Transverse colon (tissue), 4 donors: ENCODE measurements at regions not wholly inside any gene's neighbourhood (a gene's known extent, or its start where the extent isn't known, plus 50 kb on each side); places are given as distances from the start of the nearest gene placed in this dataset.

Experiments
- DNase-seq: peaks from one replicate; pipeline ENCODE4 v3.0.0-alpha.2; 2019
- H3K27ac ChIP-seq, 4 donors: fragments of 200-600 bp; sonication (generic); 2 replicates each; pipeline ENCODE4 v1.5.1; 2016 to 2018; ENCODE audit warnings: inconsistent platforms in 4 of 4
- H3K27me3 ChIP-seq: fragments of 200-600 bp; sonication (generic); 2 replicates; pipeline ENCODE4 v1.5.1; 2017; ENCODE audit warnings: inconsistent platforms
- H3K36me3 ChIP-seq, 4 donors: fragments of 200-600 bp; sonication (generic); 2 replicates each; pipeline ENCODE4 v1.5.1; 2017 to 2019; ENCODE audit warnings: inconsistent platforms in 4 of 4
- H3K4me1 ChIP-seq, 4 donors: fragments of 200-600 bp; sonication (generic); 2 replicates each; pipeline ENCODE4 v1.5.1; 2017 to 2020; ENCODE audit warnings: inconsistent platforms in 4 of 4
- H3K4me3 ChIP-seq, 4 donors: fragments of 200-600 bp; sonication (generic); 1 replicate in 1 of 4; 2 replicates in 3 of 4; pipeline versions ENCODE4 v1.5.1 to v1.6.1; 2017 to 2019; ENCODE audit warnings: inconsistent platforms in 4 of 4
- H3K9me3 ChIP-seq, 2 donors: fragments of 200-600 bp; sonication (generic); 2 replicates each; pipeline ENCODE4 v1.5.1; 2017 to 2019; ENCODE audit warnings: inconsistent platforms in 2 of 2
- CTCF ChIP-seq, 5 experiments: fragments of 200-600 bp in 3 of 5; fragments of 450-650 bp in 2 of 5; sonication (generic) in 3 of 5; IDR thresholded peaks; 1 replicate in 2 of 5; 2 replicates in 3 of 5; pipeline ENCODE4 v1.5.1; 2016 to 2017; ENCODE audit warnings: antibody characterized with exemption in 5 of 5, inconsistent platforms in 3 of 5, mild to moderate bottlenecking in 2 of 5, moderate library complexity in 1 of 5
- EP300 ChIP-seq: sonication (generic); formaldehyde crosslinking; IDR thresholded peaks from one replicate; pipeline ENCODE4 v1.6.1; 2017; ENCODE audit warnings: antibody characterized with exemption, low read depth
- POLR2A ChIP-seq: fragments of 450-650 bp; IDR thresholded peaks from one replicate; pipeline ENCODE4 v1.6.1; 2016; ENCODE audit warnings: antibody characterized with exemption, mild to moderate bottlenecking, moderate library complexity
- POLR2AphosphoS5 ChIP-seq, 3 donors: sonication (generic); formaldehyde crosslinking; IDR thresholded peaks; one replicate each; pipeline ENCODE4 v1.6.1; 2016; ENCODE audit warnings: antibody characterized with exemption in 3 of 3
- WGBS, 2 donors: methylation state at CpG; one replicate each; pipeline ENCODE4 v1.1.5; 2018; ENCODE audit warnings: low coverage in 1 of 2; 5-methylcytosine and 5-hydroxymethylcytosine counted together
- in situ Hi-C, 4 donors: fragments of 200-750 bp; cut with MboI; loops; one replicate each; pipeline versions ENCODE4 v1.15.0 to v1.15.1; 2017; ENCODE audit warnings: low sequenced_read_pairs in 3 of 4, low pct_ligation_motif_present in 1 of 4, low pct_unique_long_range_greater_than_20kb in 1 of 4
- intact Hi-C: fragments of 100-400 bp; cut with DNase I; formaldehyde crosslinking; loops from one replicate; pipeline ENCODE4 v1.15.1; 2023; ENCODE audit warnings: low total_unique reads

GRCh38 chr2:198591586-198591985 lies 787.2 kb downstream of the PLCL1 start:
- Histone ChIP-seq H3K27ac (no peak overlapping the region), H3K27me3 (no peaks in the 10 kb centered on the region), H3K9me3 (no peaks in the 10 kb centered on the region), H3K4me3 (no peak overlapping the region), H3K36me3 (no peaks in the 10 kb centered on the region), H3K4me1 (peaks cover 0 to 11% (median 4%) of the 10 kb centered on the region in 4 donors)
- no peak for DNase-seq
- TF ChIP-seq EP300: no peak
- no peak for TF ChIP-seq POLR2A
- no peak for TF ChIP-seq CTCF (IDR thresholded peaks at IDR 0.05)
- TF ChIP-seq POLR2AphosphoS5 (IDR thresholded peaks at IDR 0.05): no peak
- intact Hi-C loops: no loop called here
- WGBS, 2 donors: 35 to 45% methylated on average over 3 of the region's 3 CpGs
- in situ Hi-C loops: no loop called here

DNA sequence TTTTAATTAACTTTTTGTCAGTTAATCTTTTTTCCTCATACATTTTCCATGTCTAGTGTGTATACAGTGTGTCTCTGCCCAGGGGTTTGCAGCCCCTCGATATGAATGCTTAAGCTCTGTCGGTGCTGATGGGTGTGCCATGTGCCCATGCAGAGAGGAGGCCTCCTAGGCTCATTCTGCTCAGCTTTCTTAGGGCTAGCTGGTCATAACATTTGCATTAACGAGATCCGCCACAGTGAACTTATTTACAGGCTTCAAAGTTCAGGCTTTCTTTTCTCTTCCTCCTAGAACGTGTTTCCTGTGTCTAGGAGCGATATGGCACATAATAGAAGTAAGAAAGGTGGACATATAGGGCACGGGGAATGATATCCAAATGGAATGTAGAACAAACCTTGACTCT lies 783.3 kb downstream of the PLCL1 start:
- Histone ChIP-seq H3K9me3 (no peaks in the 10 kb centered on the region), H3K4me1 (peaks cover 0 to 11% (median 4%) of the 10 kb centered on the region in 4 donors), H3K27me3 (no peaks in the 10 kb centered on the region), H3K27ac (peak overlapping the region; percentile 46 to 69 (median 62)), H3K4me3 (no peak overlapping the region), H3K36me3 (no peaks in the 10 kb centered on the region)
- DNase-seq: peak; percentile 41
- in situ Hi-C loops: no loop called here
- intact Hi-C loops: no loop called here
- peak in 1 of 3 donors; percentile 14 for TF ChIP-seq POLR2AphosphoS5 (IDR thresholded peaks at IDR 0.05)
- TF ChIP-seq POLR2A: no peak
- WGBS, 2 donors: 35 to 44% methylated on average over 2 to 7 of the region's 7 CpGs

DNA sequence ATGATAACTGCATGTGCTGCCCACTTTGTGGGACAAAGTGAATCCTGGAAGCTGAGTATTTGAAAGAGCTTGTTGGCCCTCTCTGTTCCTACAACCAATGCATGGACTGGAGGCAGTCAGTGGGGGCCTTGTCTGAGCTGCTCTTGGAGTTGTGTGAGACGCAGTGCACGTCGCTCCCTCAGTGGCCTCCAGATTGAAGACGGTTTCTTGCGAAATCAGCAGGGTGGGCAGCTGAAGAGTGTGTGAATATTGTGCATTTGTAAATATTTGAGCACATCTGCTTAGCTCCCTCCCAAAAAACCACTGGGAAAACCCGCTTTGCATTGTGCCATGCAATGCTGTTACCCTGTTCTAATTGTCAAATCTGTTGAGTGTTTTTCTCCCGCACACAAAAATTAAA lies 782.8 kb downstream of the PLCL1 start:
- no peak for DNase-seq

GRCh38 chr2:198571393-198571792 lies 767.0 kb downstream of the PLCL1 start:
- H3K27ac ChIP-seq: no peak overlapping the region
- no peaks in the 10 kb centered on the region for H3K27me3 ChIP-seq
- in situ Hi-C loops: no loop called here
- no peak for TF ChIP-seq POLR2A
- no peak for TF ChIP-seq CTCF (IDR thresholded peaks at IDR 0.05)
- TF ChIP-seq EP300: no peak
- no peak for TF ChIP-seq POLR2AphosphoS5 (IDR thresholded peaks at IDR 0.05)
- 53 to 59% methylated on average over 4 of the region's 4 CpGs for WGBS, 2 donors
- H3K4me1 ChIP-seq: no peaks in the 10 kb centered on the region
- H3K36me3 ChIP-seq: no peaks in the 10 kb centered on the region
- no peak for DNase-seq
- H3K4me3 ChIP-seq: no peak overlapping the region
- intact Hi-C loops: no loop called here
- no peaks in the 10 kb centered on the region for H3K9me3 ChIP-seq

More for the DNA sequence above, 782.8 kb downstream of the PLCL1 start:
- no peaks in the 10 kb centered on the region for H3K9me3 ChIP-seq
- H3K27me3 ChIP-seq: no peaks in the 10 kb centered on the region
- no peak for TF ChIP-seq CTCF (IDR thresholded peaks at IDR 0.05)
- no peak for TF ChIP-seq EP300
- TF ChIP-seq POLR2A: no peak
- TF ChIP-seq POLR2AphosphoS5 (IDR thresholded peaks at IDR 0.05): no peak
- H3K27ac ChIP-seq: peak overlapping the region in 1 of 4 donors; percentile 59
- no peak overlapping the region for H3K4me3 ChIP-seq
- WGBS, 2 donors: 73% methylated on average over 7 of the region's 7 CpGs
- peaks cover 0 to 11% (median 4%) of the 10 kb centered on the region in 4 donors for H3K4me1 ChIP-seq
- in situ Hi-C loops (no loop called here), intact Hi-C loops (no loop called here)
- H3K36me3 ChIP-seq: no peaks in the 10 kb centered on the region

GRCh38 chr2:198558176-198558575 lies 753.8 kb downstream of the PLCL1 start:
- Histone ChIP-seq H3K36me3 (no peaks in the 10 kb centered on the region), H3K4me3 (no peak overlapping the region), H3K27ac (no peak overlapping the region), H3K4me1 (no peaks in the 10 kb centered on the region), H3K27me3 (no peaks in the 10 kb centered on the region), H3K9me3 (peaks cover 7 to 15% of the 10 kb centered on the region in 2 donors)
- no peak for DNase-seq
- 81 to 95% methylated on average over 2 of the region's 2 CpGs for WGBS, 2 donors
- TF ChIP-seq POLR2AphosphoS5 (IDR thresholded peaks at IDR 0.05) (no peak), CTCF (IDR thresholded peaks at IDR 0.05) (no peak), POLR2A (no peak), EP300 (no peak)
- intact Hi-C loops (no loop called here), in situ Hi-C loops (no loop called here)
